SK-N-MC (cell line): ENCODE measurements at regions not wholly inside any gene's neighbourhood (a gene's known extent, or its start where the extent isn't known, plus 50 kb on each side); places are given as distances from the start of the nearest gene placed in this dataset.

Experiments used
- EZH2 ChIP-seq: fragments of 200-600 bp; sonication (generic); IDR thresholded peaks from one replicate; pipeline ENCODE4 v1.6.1; 2017; ENCODE audit warnings: antibody characterized with exemption
- POLR2AphosphoS5 ChIP-seq: IDR thresholded peaks from 2 replicates; pipeline ENCODE4 v1.6.1; 2012; ENCODE audit warnings: mild to moderate bottlenecking, low read depth, low read length, borderline replicate concordance

DNA sequence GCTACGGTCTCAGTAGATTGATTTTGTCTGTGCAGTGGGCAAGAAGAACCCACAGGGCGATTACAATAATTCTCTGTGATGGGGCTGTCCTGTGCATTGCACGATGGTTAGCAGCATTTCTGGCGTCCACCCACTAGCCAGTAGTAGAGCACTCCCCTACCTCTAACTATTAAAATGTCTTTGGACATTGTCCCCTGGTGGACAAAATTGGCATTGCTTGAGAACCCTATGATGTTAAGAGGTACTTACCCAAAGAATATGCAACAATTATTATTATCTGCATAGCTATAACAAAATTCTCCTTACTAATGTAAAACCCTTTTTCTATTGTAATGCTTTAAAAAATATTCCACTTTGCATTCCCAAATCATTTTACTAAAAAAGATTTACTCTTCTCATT lies 109.5 kb upstream of the VCX3A start:
- TF ChIP-seq POLR2AphosphoS5 (no peak), EZH2 (no peak)
